Nucleus accumbens (tissue), 56 donors: ENCODE measurements at regions not wholly inside any gene's neighbourhood (a gene's known extent, or its start where the extent isn't known, plus 50 kb on each side); places are given as distances from the start of the nearest gene placed in this dataset.
A peak's percentile ranks its signal among the peaks of the same experiment; 100 is the strongest.

Experiments used
- DNase-seq, 56 donors: peaks; one replicate each; lab custom pipeline; 2025; lab: John Stamatoyannopoulos, UW

GRCh38 chr11:11021563-11021962 lies 163.7 kb upstream of the ZBED5 start:
- DNase-seq, result no peak

- no peak for DNase-seq
These were observed 162.9 kb upstream of the ZBED5 start for GRCh38 chr11:11020747-11021149.

- no peak for DNase-seq
These were observed 162.4 kb upstream of the ZBED5 start for GRCh38 chr11:11020219-11020726.

GRCh38 chr11:11016943-11017342 lies 159.1 kb upstream of the ZBED5 start:
- DNase-seq, result no peak

GRCh38 chr11:11016068-11016467 lies 158.2 kb upstream of the ZBED5 start:
- no peak for DNase-seq

- DNase-seq, result no peak
These were observed 153.8 kb upstream of the ZBED5 start for GRCh38 chr11:11011617-11012016.

- peak in 26 of 56 donors; percentile 5 to 50 (median 19) for DNase-seq
These were observed 152.8 kb upstream of the ZBED5 start for GRCh38 chr11:11010624-11011127.

GRCh38 chr11:11009179-11009578 lies 151.3 kb upstream of the ZBED5 start:
- no peak for DNase-seq

- DNase-seq, result no peak
These were observed 146.2 kb upstream of the ZBED5 start for GRCh38 chr11:11004069-11004468.

- DNase-seq, result no peak
These were observed 145.4 kb upstream of the ZBED5 start for GRCh38 chr11:11003226-11003625.

GRCh38 chr11:11000579-11001283 lies 142.9 kb upstream of the ZBED5 start:
- DNase-seq, result no peak

- DNase-seq, result no peak
These were observed 140.8 kb upstream of the ZBED5 start for GRCh38 chr11:10998674-10999073.

- no peak for DNase-seq
These were observed 138.8 kb upstream of the ZBED5 start for GRCh38 chr11:10996678-10997077.

- DNase-seq, result no peak
These were observed 135.8 kb upstream of the ZBED5 start for GRCh38 chr11:10993640-10994039.

- no peak for DNase-seq
These were observed 135.3 kb upstream of the ZBED5 start for GRCh38 chr11:10993186-10993585.

- DNase-seq, result no peak
These were observed 133.5 kb upstream of the ZBED5 start for GRCh38 chr11:10991393-10991792.

GRCh38 chr11:10990637-10991193 lies 132.9 kb upstream of the ZBED5 start:
- DNase-seq, result no peak

- no peak for DNase-seq
These were observed 132.3 kb upstream of the ZBED5 start for GRCh38 chr11:10990160-10990559.

GRCh38 chr11:10986006-10986405 lies 128.2 kb upstream of the ZBED5 start:
- no peak for DNase-seq

- DNase-seq, result no peak
These were observed 126.9 kb upstream of the ZBED5 start for GRCh38 chr11:10984742-10985141.

GRCh38 chr11:10984250-10984649 lies 126.4 kb upstream of the ZBED5 start:
- DNase-seq, result no peak
